Panc1 (cell line): ENCODE measurements at regions not wholly inside any gene's neighbourhood (a gene's known extent, or its start where the extent isn't known, plus 50 kb on each side); places are given as distances from the start of the nearest gene placed in this dataset.

Source experiments
- ATAC-seq: fragments of 200-7000 bp; cut with Tn5 transposase; 2 replicates; pipeline ENCODE4 v1.9.1; 2020; ENCODE audit warnings: mild to moderate bottlenecking, moderate library complexity
- BruUV-seq: library from RNA; stranded (reverse); fragments of 400-500 nt; replicated peaks from 2 replicates; lab custom pipeline; 2021; lab: Mats Ljungman, UMichigan
- CTCF ChIA-PET: fragments of 300-600 bp; sonication (Branson Sonifier 250); formaldehyde crosslinking; loops from one replicate; lab custom pipeline; 2022; ENCODE audit warnings: antibody characterized with exemption; lab: Charles Lee
- POLR2A ChIA-PET: fragments of 300-600 bp; sonication (Branson Sonifier 250); formaldehyde crosslinking; loops from one replicate; lab custom pipeline; 2022; ENCODE audit warnings: antibody characterized with exemption; lab: Charles Lee
- DNase-seq: peaks from one replicate; pipeline ENCODE4 v3.0.0-alpha.2; 2010; ENCODE audit warnings: low read depth, low spot score
- H3K27ac ChIP-seq: 2 replicates; pipeline ENCODE4 v1.5.1; 2011; ENCODE audit warnings: mild to moderate bottlenecking, low read length, inconsistent platforms
- H3K27me3 ChIP-seq: fragments of 200-500 bp; sonication (Bioruptor generic); 2 replicates; pipeline ENCODE4 v1.6.0; 2014; ENCODE audit warnings: low read length, inconsistent platforms; ENCODE audit not compliant: control insufficient read depth, insufficient read depth
- H3K36me3 ChIP-seq: fragments of 200-500 bp; sonication (Bioruptor generic); 2 replicates; pipeline ENCODE4 v1.5.1; 2014; ENCODE audit warnings: inconsistent platforms, mild to moderate bottlenecking, low read length, moderate library complexity; ENCODE audit not compliant: control insufficient read depth, insufficient read depth
- H3K4me1 ChIP-seq: 2 replicates; pipeline ENCODE4 v1.5.1; 2011; ENCODE audit warnings: inconsistent platforms, mild to moderate bottlenecking, low read length, moderate library complexity; ENCODE audit not compliant: control insufficient read depth, insufficient read depth
- H3K4me3 ChIP-seq, 2 experiments: 2 replicates each; pipeline ENCODE4 v1.5.1; 2011 to 2012; ENCODE audit warnings: low read depth in 2 of 2, low read length in 2 of 2, mild to moderate bottlenecking in 2 of 2, inconsistent platforms in 1 of 2, moderate library complexity in 1 of 2
- H3K9me3 ChIP-seq: fragments of 200-500 bp; sonication (Bioruptor generic); 2 replicates; pipeline ENCODE4 v1.5.1; 2014; ENCODE audit warnings: low read depth, mild to moderate bottlenecking, inconsistent platforms, low read length, moderate library complexity; ENCODE audit not compliant: control insufficient read depth, insufficient read depth
- POLR2AphosphoS5 ChIP-seq: IDR thresholded peaks from 2 replicates; pipeline ENCODE4 v1.6.1; 2012; ENCODE audit warnings: mild to moderate bottlenecking, low read depth, low read length, moderate library complexity
- SIN3A ChIP-seq: IDR thresholded peaks from 2 replicates; pipeline ENCODE4 v1.6.1; 2012; ENCODE audit warnings: low read depth, mild to moderate bottlenecking, low read length, moderate library complexity, borderline replicate concordance; ENCODE audit not compliant: insufficient read depth
- TCF7L2 ChIP-seq: IDR thresholded peaks from 2 replicates; pipeline ENCODE4 v1.6.1; 2011; ENCODE audit warnings: mild to moderate bottlenecking, low read depth, low read length, inconsistent platforms
- in situ Hi-C: cut with HindIII; loops from 2 replicates; pipeline ENCODE4 v1.10.0; 2016; ENCODE audit warnings: low sequenced_read_pairs, low pct_unique_long_range_greater_than_20kb
- intact Hi-C: fragments of 100-400 bp; cut with micrococcal nuclease; formaldehyde crosslinking; loops from one replicate; pipeline ENCODE4 v1.10.0; 2022; ENCODE audit not compliant: unreplicated experiment
- TF ChIP-seq, protein P1 (sequence below): fragments of 450-650 bp; IDR thresholded peaks from 2 replicates; pipeline ENCODE4 v1.5.1; 2017; ENCODE audit warnings: mild to moderate bottlenecking
- TF ChIP-seq, protein P2 (sequence below), 2 experiments: IDR thresholded peaks; 2 replicates each; pipeline ENCODE4 v1.6.1; 2011 to 2012; ENCODE audit warnings: low read depth in 2 of 2, control low read depth in 1 of 2, low read length in 1 of 2, mild to moderate bottlenecking in 1 of 2, moderate library complexity in 1 of 2; ENCODE audit not compliant: insufficient read depth in 1 of 2

DNA sequence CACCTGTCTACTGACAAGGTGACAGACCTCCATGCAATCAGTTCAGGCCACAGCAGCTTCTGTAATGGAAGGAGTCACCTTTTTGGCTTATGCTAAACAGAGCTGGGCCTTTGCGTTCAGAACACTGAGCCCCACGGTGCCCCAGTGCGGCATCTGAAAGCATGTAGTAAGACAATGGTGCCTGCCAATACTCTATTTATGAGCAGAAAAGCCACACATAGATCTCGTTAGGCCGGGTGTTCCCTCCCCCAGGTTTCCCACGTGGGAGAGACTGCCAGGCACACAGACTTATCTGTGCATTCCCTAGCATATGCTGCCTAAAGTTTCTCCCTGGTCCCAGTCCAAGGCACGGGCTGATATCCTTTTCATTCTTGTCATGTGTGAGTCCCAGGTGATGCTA is 150.9 kb downstream of the ACTR3 start:
- Histone ChIP-seq H3K27ac (no peak overlapping the region), H3K36me3 (no peaks in the 10 kb centered on the region), H3K4me1 (no peaks in the 10 kb centered on the region), H3K9me3 (no peaks in the 10 kb centered on the region), H3K27me3 (no peaks in the 10 kb centered on the region), H3K4me3 (no peak overlapping the region)
- ChIA-PET CTCF (no interaction called here), POLR2A (no interaction called here)
- BruUV-seq = no TSS peak
- ATAC-seq (no peak), DNase-seq (no peak)
- intact Hi-C loops = no loop called here
- in situ Hi-C loops = no loop called here
- TF ChIP-seq, protein P1, sequence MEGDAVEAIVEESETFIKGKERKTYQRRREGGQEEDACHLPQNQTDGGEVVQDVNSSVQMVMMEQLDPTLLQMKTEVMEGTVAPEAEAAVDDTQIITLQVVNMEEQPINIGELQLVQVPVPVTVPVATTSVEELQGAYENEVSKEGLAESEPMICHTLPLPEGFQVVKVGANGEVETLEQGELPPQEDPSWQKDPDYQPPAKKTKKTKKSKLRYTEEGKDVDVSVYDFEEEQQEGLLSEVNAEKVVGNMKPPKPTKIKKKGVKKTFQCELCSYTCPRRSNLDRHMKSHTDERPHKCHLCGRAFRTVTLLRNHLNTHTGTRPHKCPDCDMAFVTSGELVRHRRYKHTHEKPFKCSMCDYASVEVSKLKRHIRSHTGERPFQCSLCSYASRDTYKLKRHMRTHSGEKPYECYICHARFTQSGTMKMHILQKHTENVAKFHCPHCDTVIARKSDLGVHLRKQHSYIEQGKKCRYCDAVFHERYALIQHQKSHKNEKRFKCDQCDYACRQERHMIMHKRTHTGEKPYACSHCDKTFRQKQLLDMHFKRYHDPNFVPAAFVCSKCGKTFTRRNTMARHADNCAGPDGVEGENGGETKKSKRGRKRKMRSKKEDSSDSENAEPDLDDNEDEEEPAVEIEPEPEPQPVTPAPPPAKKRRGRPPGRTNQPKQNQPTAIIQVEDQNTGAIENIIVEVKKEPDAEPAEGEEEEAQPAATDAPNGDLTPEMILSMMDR = no peak
- no peak for TF ChIP-seq SIN3A
- TF ChIP-seq, protein P2, sequence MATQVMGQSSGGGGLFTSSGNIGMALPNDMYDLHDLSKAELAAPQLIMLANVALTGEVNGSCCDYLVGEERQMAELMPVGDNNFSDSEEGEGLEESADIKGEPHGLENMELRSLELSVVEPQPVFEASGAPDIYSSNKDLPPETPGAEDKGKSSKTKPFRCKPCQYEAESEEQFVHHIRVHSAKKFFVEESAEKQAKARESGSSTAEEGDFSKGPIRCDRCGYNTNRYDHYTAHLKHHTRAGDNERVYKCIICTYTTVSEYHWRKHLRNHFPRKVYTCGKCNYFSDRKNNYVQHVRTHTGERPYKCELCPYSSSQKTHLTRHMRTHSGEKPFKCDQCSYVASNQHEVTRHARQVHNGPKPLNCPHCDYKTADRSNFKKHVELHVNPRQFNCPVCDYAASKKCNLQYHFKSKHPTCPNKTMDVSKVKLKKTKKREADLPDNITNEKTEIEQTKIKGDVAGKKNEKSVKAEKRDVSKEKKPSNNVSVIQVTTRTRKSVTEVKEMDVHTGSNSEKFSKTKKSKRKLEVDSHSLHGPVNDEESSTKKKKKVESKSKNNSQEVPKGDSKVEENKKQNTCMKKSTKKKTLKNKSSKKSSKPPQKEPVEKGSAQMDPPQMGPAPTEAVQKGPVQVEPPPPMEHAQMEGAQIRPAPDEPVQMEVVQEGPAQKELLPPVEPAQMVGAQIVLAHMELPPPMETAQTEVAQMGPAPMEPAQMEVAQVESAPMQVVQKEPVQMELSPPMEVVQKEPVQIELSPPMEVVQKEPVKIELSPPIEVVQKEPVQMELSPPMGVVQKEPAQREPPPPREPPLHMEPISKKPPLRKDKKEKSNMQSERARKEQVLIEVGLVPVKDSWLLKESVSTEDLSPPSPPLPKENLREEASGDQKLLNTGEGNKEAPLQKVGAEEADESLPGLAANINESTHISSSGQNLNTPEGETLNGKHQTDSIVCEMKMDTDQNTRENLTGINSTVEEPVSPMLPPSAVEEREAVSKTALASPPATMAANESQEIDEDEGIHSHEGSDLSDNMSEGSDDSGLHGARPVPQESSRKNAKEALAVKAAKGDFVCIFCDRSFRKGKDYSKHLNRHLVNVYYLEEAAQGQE (IDR thresholded peaks at IDR 0.05; ENCODE audit: insufficient read depth in 1 of 2, low read depth in 2 of 2, low read length in 1 of 2) = no peak
- TF ChIP-seq TCF7L2 = no peak
- no peak for TF ChIP-seq POLR2AphosphoS5

DNA sequence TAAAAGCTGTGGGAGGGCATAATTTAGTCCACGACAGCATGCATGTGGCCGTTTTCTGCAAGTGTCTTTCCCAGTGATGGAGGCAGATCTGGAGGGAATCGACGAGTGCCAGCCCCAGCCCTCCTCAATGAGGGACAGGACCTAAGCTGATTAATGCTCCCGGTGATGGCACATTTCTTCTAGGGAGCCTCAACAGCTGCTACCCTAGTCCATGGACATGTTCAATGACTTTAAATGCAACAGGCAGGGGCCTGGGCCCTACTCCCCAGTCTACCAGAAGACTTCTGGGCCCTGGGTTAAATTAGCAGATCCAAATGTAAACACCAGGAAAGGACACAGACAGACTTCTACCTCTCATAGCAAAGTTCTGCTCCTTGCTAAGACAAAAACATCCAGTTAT is 155.1 kb downstream of the ACTR3 start:
- DNase-seq = no peak
- Histone ChIP-seq H3K9me3 (no peaks in the 10 kb centered on the region), H3K36me3 (no peaks in the 10 kb centered on the region), H3K4me3 (no peak overlapping the region), H3K27ac (no peak overlapping the region), H3K4me1 (no peaks in the 10 kb centered on the region), H3K27me3 (no peaks in the 10 kb centered on the region)
- CTCF ChIA-PET = no interaction called here
- ATAC-seq = no peak
- POLR2A ChIA-PET = no interaction called here
- intact Hi-C loops (no loop called here), in situ Hi-C loops (no loop called here)
- TF ChIP-seq, protein P1 = no peak
- TF ChIP-seq TCF7L2 (no peak), POLR2AphosphoS5 (no peak), SIN3A (no peak)
- TF ChIP-seq, protein P2 (IDR thresholded peaks at IDR 0.05; ENCODE audit: insufficient read depth in 1 of 2, low read depth in 2 of 2, low read length in 1 of 2) = no peak
- no TSS peak for BruUV-seq
